LNCaP clone FGC (cell line): ENCODE measurements at regions not wholly inside any gene's neighbourhood (a gene's known extent, or its start where the extent isn't known, plus 50 kb on each side); places are given as distances from the start of the nearest gene placed in this dataset.

Experiments used
- DNase-seq: peaks from one replicate; pipeline ENCODE4 v3.0.0-alpha.2; 2011; ENCODE audit warnings: low read depth
- H3K4me3 ChIP-seq: 2 replicates; pipeline ENCODE4 v1.5.1; 2011; ENCODE audit warnings: mild to moderate bottlenecking, low read depth, low read length, control low read depth
- TF ChIP-seq, protein P1 (sequence below): IDR thresholded peaks from 2 replicates; pipeline ENCODE4 v1.5.1; 2012; ENCODE audit warnings: mild to moderate bottlenecking; ENCODE audit not compliant: control insufficient read depth, insufficient read depth; ENCODE audit errors: extremely low read depth

GRCh38 chr7:42332605-42333222, 95.7 kb upstream of the GLI3 start:
- DNase-seq, result no peak
- H3K4me3 ChIP-seq, result no peak overlapping the region
- TF ChIP-seq, protein P1, sequence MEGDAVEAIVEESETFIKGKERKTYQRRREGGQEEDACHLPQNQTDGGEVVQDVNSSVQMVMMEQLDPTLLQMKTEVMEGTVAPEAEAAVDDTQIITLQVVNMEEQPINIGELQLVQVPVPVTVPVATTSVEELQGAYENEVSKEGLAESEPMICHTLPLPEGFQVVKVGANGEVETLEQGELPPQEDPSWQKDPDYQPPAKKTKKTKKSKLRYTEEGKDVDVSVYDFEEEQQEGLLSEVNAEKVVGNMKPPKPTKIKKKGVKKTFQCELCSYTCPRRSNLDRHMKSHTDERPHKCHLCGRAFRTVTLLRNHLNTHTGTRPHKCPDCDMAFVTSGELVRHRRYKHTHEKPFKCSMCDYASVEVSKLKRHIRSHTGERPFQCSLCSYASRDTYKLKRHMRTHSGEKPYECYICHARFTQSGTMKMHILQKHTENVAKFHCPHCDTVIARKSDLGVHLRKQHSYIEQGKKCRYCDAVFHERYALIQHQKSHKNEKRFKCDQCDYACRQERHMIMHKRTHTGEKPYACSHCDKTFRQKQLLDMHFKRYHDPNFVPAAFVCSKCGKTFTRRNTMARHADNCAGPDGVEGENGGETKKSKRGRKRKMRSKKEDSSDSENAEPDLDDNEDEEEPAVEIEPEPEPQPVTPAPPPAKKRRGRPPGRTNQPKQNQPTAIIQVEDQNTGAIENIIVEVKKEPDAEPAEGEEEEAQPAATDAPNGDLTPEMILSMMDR, result no peak

- TF ChIP-seq, protein P1, result no peak
- H3K4me3 ChIP-seq, result no peak overlapping the region
- no peak for DNase-seq
Observed at GRCh38 chr7:42319631-42320030, 82.6 kb upstream of the GLI3 start.

DNA sequence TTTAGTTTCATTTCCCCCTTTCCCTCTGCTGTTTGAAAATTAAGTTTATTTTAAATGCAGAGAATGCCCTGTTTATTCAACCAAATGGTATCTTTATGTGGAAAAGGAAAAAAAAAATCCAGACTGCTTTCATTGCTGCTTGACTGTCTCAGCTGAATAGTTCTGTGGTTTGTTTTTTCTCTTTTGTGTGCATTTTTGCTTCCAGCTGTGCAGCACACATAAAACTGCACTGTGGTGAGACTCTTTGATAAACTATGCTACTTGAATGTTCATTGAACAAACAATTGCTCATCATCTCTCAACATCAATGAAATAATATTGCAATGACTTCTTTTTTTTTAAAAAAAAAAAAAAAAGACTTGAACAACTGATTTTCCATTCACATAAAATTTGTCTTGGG, 78.6 kb upstream of the GLI3 start:
- DNase-seq, result no peak
- no peak overlapping the region for H3K4me3 ChIP-seq
- TF ChIP-seq, protein P1, result no peak

DNA sequence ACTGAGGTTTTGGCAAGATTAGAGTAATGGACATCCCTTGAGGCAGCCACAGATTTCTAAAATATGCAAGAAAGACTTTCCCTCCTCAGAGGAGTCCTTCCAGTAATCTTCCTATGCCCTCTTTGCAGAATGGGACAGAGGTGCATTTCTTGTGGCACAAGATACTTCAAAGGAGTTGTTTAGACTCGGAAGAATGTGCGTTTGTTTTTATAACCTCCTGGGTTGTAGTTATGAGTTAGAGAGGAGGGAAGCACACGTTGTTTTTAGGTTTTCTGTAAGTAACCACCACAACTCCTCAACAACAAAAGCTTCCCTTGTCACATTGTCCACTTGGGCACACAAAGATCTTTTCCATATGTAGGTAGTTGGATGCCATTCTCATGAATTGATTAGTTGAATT, 78.1 kb upstream of the GLI3 start:
- H3K4me3 ChIP-seq, result no peak overlapping the region
- DNase-seq, result no peak
- TF ChIP-seq, protein P1, result no peak

- TF ChIP-seq, protein P1, result no peak
- H3K4me3 ChIP-seq, result no peak overlapping the region
- DNase-seq, result no peak
Observed at GRCh38 chr7:42314696-42315095, 77.7 kb upstream of the GLI3 start.

DNA sequence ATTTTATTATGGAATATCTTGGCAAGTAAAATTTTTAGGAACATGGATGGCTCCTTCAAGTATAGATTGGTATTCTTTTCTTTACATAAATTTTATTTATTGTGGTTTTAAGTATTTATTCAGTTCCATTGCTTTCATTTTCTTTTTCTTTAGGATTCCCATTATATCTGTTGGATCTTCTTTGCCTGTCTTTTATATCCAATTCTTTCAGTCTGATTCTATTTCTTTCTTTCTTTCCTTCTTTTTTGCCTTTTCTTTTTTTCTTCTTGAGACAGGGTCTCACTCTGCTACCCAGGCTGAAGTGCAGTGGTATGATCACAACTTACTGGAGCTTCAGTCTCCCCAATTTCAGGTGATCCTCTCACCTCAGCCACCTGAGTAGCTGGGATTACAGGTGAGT, 74.2 kb upstream of the GLI3 start:
- TF ChIP-seq, protein P1, result no peak
- no peak for DNase-seq

GRCh38 chr7:42292991-42293521, 56.0 kb upstream of the GLI3 start:
- H3K4me3 ChIP-seq, result no peak overlapping the region
- TF ChIP-seq, protein P1, result no peak
- DNase-seq, result peak; percentile 66

More for the DNA sequence above, 74.2 kb upstream of the GLI3 start:
- H3K4me3 ChIP-seq, result no peak overlapping the region
